H9 (cell line): ENCODE measurements at regions not wholly inside any gene's neighbourhood (a gene's known extent, or its start where the extent isn't known, plus 50 kb on each side); places are given as distances from the start of the nearest gene placed in this dataset.

Experiments
- DNase-seq: peaks from one replicate; pipeline ENCODE4 v3.0.0-alpha.2; 2017
- H2AFZ ChIP-seq: one replicate; pipeline ENCODE4 v1.6.1; 2013; ENCODE audit warnings: mild to moderate bottlenecking, low read length, control low read depth, moderate library complexity
- H2AK5ac ChIP-seq: 2 replicates; pipeline ENCODE4 v1.6.1; 2013; ENCODE audit warnings: low read length, control low read depth, mixed read lengths; ENCODE audit not compliant: insufficient read length
- H2BK120ac ChIP-seq: one replicate; pipeline ENCODE4 v1.6.1; 2013; ENCODE audit warnings: low read depth, mild to moderate bottlenecking, low read length, control low read depth, inconsistent platforms; ENCODE audit not compliant: poor library complexity, severe bottlenecking
- H2BK12ac ChIP-seq: 2 replicates; pipeline ENCODE4 v1.6.1; 2013; ENCODE audit warnings: low read length, control low read depth, mixed read lengths, low read depth; ENCODE audit not compliant: insufficient read length
- H2BK15ac ChIP-seq: 2 replicates; pipeline ENCODE4 v1.6.1; 2013; ENCODE audit warnings: low read depth, low read length, control low read depth
- H2BK20ac ChIP-seq: one replicate; pipeline ENCODE4 v1.6.1; 2013; ENCODE audit warnings: low read depth, mild to moderate bottlenecking, low read length, control low read depth, inconsistent platforms; ENCODE audit not compliant: poor library complexity, severe bottlenecking
- H2BK5ac ChIP-seq: 2 replicates; pipeline ENCODE4 v1.6.1; 2013; ENCODE audit warnings: low read length, control low read depth, mixed read lengths; ENCODE audit not compliant: insufficient read length
- H3K14ac ChIP-seq: 2 replicates; pipeline ENCODE4 v1.6.1; 2013; ENCODE audit warnings: low read length, control low read depth; ENCODE audit not compliant: insufficient read depth
- H3K18ac ChIP-seq: 2 replicates; pipeline ENCODE4 v1.6.1; 2013; ENCODE audit warnings: low read depth, mild to moderate bottlenecking, mixed read lengths, low read length, control low read depth; ENCODE audit not compliant: insufficient read length
- H3K23ac ChIP-seq: 2 replicates; pipeline ENCODE4 v1.6.1; 2013; ENCODE audit warnings: low read length, control low read depth, mixed read lengths, low read depth; ENCODE audit not compliant: insufficient read length
- H3K23me2 ChIP-seq: 2 replicates; pipeline ENCODE4 v1.6.1; 2013; ENCODE audit warnings: low read depth, mild to moderate bottlenecking, mixed read lengths, low read length, control low read depth; ENCODE audit not compliant: insufficient read length, poor library complexity, severe bottlenecking
- H3K27ac ChIP-seq: 2 replicates; pipeline ENCODE4 v1.5.1; 2013; ENCODE audit warnings: low read length, control low read depth, mixed read lengths, low read depth; ENCODE audit not compliant: insufficient read length
- H3K27me3 ChIP-seq: 2 replicates; pipeline ENCODE4 v1.6.1; 2013; ENCODE audit warnings: low read length, control low read depth, inconsistent platforms; ENCODE audit not compliant: insufficient read depth
- H3K4ac ChIP-seq: 2 replicates; pipeline ENCODE4 v1.6.1; 2013; ENCODE audit warnings: low read depth, mild to moderate bottlenecking, control low read depth, inconsistent platforms, low read length, moderate library complexity
- H3K4me1 ChIP-seq: 2 replicates; pipeline ENCODE4 v1.6.1; 2013; ENCODE audit warnings: low read length, control low read depth, inconsistent platforms; ENCODE audit not compliant: insufficient read depth
- H3K4me2 ChIP-seq: 2 replicates; pipeline ENCODE4 v1.6.1; 2013; ENCODE audit warnings: low read length, control low read depth, mixed read lengths; ENCODE audit not compliant: insufficient read length, insufficient read depth
- H3K56ac ChIP-seq: 2 replicates; pipeline ENCODE4 v1.6.1; 2013; ENCODE audit warnings: low read depth, mild to moderate bottlenecking, mixed read lengths, low read length, control low read depth; ENCODE audit not compliant: insufficient read length
- H3K79me1 ChIP-seq: 2 replicates; pipeline ENCODE4 v1.6.1; 2013; ENCODE audit warnings: low read depth, mild to moderate bottlenecking, moderate library complexity, low read length, control low read depth, inconsistent platforms; ENCODE audit not compliant: insufficient read depth, poor library complexity, severe bottlenecking
- H3K79me2 ChIP-seq: 2 replicates; pipeline ENCODE4 v1.6.1; 2013; ENCODE audit warnings: low read length, control low read depth, inconsistent platforms; ENCODE audit not compliant: insufficient read depth
- H3K9ac ChIP-seq: 2 replicates; pipeline ENCODE4 v1.6.1; 2013; ENCODE audit warnings: low read length, control low read depth, mixed read lengths; ENCODE audit not compliant: insufficient read length; ENCODE audit errors: extremely low read depth
- H3K9me3 ChIP-seq: one replicate; pipeline ENCODE4 v1.6.1; 2013; ENCODE audit warnings: low read depth, low read length, inconsistent platforms; ENCODE audit not compliant: control insufficient read depth
- H3T11ph ChIP-seq: one replicate; pipeline ENCODE4 v1.6.1; 2013; ENCODE audit warnings: mild to moderate bottlenecking, low read length, control low read depth, inconsistent platforms
- H4K20me1 ChIP-seq: one replicate; pipeline ENCODE4 v1.6.1; 2013; ENCODE audit not compliant: control insufficient read depth, insufficient read length, insufficient read depth
- H4K5ac ChIP-seq: 2 replicates; pipeline ENCODE4 v1.6.1; 2013; ENCODE audit warnings: low read depth, mild to moderate bottlenecking, mixed read lengths, low read length, control low read depth; ENCODE audit not compliant: insufficient read length
- H4K8ac ChIP-seq: replicated peaks from 2 replicates; pipeline ENCODE4 v1.6.1; 2013; ENCODE audit warnings: low read length, control low read depth, mixed read lengths, low read depth; ENCODE audit not compliant: insufficient read length
- H4K91ac ChIP-seq: 2 replicates; pipeline ENCODE4 v1.6.1; 2013; ENCODE audit warnings: low read depth, mild to moderate bottlenecking, moderate library complexity, mixed read lengths, low read length, control low read depth; ENCODE audit not compliant: insufficient read length
- H3K27ac Mint-ChIP-seq, 3 experiments: 2 replicates in 2 of 3; 3 replicates in 1 of 3; pipeline ENCODE4 v1.8.0; 2020 to 2021; ENCODE audit warnings: mixed read lengths in 3 of 3, mild to moderate bottlenecking in 1 of 3, moderate library complexity in 1 of 3
- H3K27me3 Mint-ChIP-seq: 2 replicates; pipeline ENCODE4 v1.8.0; 2021; ENCODE audit warnings: low read depth, mild to moderate bottlenecking, moderate library complexity, mixed read lengths
- H3K36me3 Mint-ChIP-seq, 3 experiments: 2 replicates in 2 of 3; 3 replicates in 1 of 3; pipeline ENCODE4 v1.8.0; 2020 to 2021; ENCODE audit warnings: low read depth in 3 of 3, mixed read lengths in 3 of 3; ENCODE audit not compliant: insufficient read depth in 1 of 3
- H3K4me1 Mint-ChIP-seq, 2 experiments: 2 replicates each; pipeline ENCODE4 v1.8.0; 2020; ENCODE audit warnings: mixed read lengths in 2 of 2
- H3K4me3 Mint-ChIP-seq, 2 experiments: 2 replicates in 1 of 2; 3 replicates in 1 of 2; pipeline ENCODE4 v1.8.0; 2020 to 2021; ENCODE audit warnings: mild to moderate bottlenecking in 2 of 2, mixed read lengths in 2 of 2, moderate library complexity in 1 of 2
- H3K9me3 Mint-ChIP-seq, 2 experiments: 2 replicates in 1 of 2; 3 replicates in 1 of 2; pipeline ENCODE4 v1.8.0; 2020; ENCODE audit warnings: mild to moderate bottlenecking in 2 of 2, mixed read lengths in 2 of 2, moderate library complexity in 1 of 2
- CTCF ChIP-seq: fragments of 200-600 bp; sonication (generic); conservative IDR thresholded peaks from 3 replicates; pipeline ENCODE4 v1.8.0; 2021; ENCODE audit warnings: antibody characterized with exemption, mild to moderate bottlenecking
- WGBS: extraction: QIAGEN DNeasy Blood & Tissue Kit; methylation state at CpG from one replicate; pipeline ENCODE4 v1.1.7; 2013; ENCODE audit warnings: missing lambda C conversion rate, low lambda C conversion rate, mixed read lengths; ENCODE audit not compliant: insufficient read length; ENCODE audit errors: extremely low coverage; 5-methylcytosine and 5-hydroxymethylcytosine counted together

- H3K36me3 Mint-ChIP-seq = no peaks in the 10 kb centered on the region
Measured at GRCh38 chrX:9160698-9161329, 126.9 kb upstream of the FAM9B start.

More at GRCh38 chrX:9160698-9161329, 126.9 kb upstream of the FAM9B start:
- Histone ChIP-seq H3K9me3 (no peaks in the 10 kb centered on the region), H3K23me2 (no peaks in the 10 kb centered on the region), H2BK20ac (no peak overlapping the region), H2BK120ac (no peak overlapping the region), H3K14ac (no peak overlapping the region), H3K23ac (no peak overlapping the region), H4K91ac (no peak overlapping the region), H3K27ac (no peak overlapping the region), H4K20me1 (no peaks in the 10 kb centered on the region), H4K5ac (no peak overlapping the region), H3K4me1 (0 out of 2 replicates have a peak, but pooled peaks cover 3% of the 10 kb centered on the region), H2AK5ac (no peak overlapping the region), H3K27me3 (no peaks in the 10 kb centered on the region), H4K8ac (no peak overlapping the region), H2BK5ac (no peak overlapping the region), H2BK15ac (no peak overlapping the region), H3K9ac (no peak overlapping the region), H3K4me2 (no peak overlapping the region), H3K4ac (no peak overlapping the region), H3K56ac (no peak overlapping the region), H3K18ac (no peak overlapping the region), H2BK12ac (no peak overlapping the region), H3K79me1 (no peaks in the 10 kb centered on the region), H3T11ph (no peak overlapping the region), H2AFZ (no peak overlapping the region), H3K79me2 (no peaks in the 10 kb centered on the region)
- Mint-ChIP-seq H3K9me3 (peaks cover 0 to 42% of the 10 kb centered on the region in 2 experiments; a peak in 2 of 5 replicates), H3K4me3 (no peak overlapping the region), H3K4me1 (peaks cover 9 to 19% of the 10 kb centered on the region in 2 experiments), H3K27me3 (peaks cover 2% of the 10 kb centered on the region; the same call in 1 of the 2 replicates), H3K27ac (no peak overlapping the region)
- DNase-seq = no peak
- no peak for TF ChIP-seq CTCF
- no CpG with 5 or more reads among the region's 4 CpGs for WGBS
